ENCODE measurements at regions not wholly inside any gene's neighbourhood (a gene's known extent, or its start where the extent isn't known, plus 50 kb on each side); places are given as distances from the start of the nearest gene placed in this dataset.

DNA sequence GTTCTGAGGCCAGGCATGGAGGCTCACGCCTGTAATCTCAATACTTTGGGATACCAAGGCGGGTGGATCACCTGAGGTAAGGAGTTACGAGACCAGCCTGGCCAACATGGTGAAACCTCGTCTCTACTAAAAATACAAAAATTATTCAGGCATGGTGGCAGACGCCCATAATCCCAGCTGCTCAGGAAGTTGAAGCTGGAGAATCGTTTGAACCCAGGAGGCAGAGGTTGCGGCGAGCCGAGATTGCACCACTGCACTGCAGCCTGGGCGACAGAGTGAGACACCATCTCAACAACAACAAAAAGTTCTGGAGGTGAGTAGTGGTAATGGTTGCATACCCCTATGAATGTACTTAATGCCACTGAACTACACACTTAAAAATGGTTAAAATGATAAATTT lies 60.3 kb upstream of the SP4 start:
- DNase-seq = no peak

DNA sequence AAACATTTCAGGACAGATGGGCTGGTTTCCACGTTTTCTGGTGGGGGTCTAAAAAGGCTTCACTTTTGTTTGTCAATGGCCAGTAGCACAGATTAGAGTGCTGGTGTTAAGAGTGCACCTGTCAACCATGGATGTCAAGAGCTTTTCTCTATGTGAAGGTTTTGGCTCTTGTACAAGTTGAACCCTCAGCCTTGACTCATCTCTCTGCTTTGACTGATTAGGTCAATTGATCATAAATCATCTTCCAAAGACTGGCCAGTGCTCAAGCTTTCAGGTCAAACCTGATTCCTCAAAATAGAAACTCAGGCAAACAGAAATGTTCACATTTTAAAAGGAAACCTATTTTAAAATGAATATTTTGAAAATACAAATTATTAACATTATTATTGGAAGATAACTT lies 59.6 kb upstream of the SP4 start:
- DNase-seq = no peak

DNA sequence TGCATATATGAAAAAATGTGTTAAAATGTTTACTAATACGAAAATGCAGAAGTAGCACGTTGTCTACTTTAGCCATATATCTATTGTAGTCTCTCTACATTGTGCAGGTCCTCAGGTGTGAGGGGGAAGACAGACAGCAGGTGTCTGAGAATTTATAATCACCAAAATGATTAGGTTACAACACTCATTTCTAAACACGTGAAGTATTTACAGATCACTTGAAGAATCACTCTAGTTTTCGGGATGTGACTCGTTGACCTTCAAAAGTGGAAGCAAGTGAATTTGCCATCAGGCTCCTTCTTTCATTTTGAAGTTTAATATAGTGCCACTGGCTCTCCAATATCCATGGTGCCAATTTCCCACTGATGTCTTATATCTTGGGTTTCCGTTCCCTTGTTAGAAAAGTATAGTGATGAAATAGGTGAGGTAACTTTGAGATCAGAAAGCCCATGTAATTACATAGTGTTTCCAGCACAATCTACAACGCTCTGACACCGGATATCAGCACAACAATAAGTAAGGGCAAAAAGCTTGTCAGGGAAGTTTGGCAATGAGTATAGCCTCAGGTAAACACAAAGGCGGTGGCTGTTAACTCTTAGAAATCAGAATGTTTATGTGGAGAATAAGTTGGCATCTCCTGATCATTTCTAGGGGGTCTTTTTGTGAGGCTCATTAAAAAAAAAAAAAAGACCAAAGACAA lies 57.5 kb upstream of the SP4 start:
- DNase-seq = no peak

DNA sequence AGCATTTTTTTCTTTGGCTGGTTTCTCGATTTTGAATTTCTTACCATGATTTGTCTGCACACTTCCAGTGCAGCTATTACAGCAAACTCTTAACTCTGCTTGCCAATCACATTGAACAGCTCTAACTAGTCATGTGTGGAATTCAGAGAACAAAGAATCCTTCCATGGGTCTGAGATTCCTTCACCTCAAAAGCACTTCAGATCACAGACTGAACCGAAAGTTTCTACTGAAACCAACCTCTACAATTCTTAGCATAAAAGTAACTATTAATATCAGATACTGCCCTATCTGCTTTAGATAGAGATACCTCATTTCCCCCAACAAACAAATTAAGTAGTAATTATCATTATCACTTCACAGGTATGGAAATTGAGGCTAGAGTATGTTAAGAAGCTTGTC lies 56.5 kb upstream of the SP4 start:
- peak; percentile 31 for DNase-seq

DNA sequence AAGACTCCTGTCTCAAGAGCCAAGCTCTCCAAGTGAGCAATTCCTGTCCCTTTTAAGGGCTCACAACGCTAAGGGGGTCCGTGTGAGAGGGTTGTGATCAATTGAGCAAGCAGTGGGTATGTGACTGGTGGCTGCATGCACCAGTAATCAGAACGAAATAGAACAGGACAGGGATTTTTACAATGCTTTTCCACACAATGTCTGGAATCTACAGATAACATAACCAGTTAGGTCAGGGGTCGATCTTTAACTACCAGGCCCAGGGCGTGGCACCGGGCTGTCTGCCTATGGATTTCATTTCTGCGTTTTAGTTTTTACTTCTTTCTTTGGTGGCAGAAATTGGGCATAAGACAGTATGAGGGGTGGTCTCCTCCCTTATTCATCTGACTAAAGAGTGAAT lies 54.9 kb upstream of the SP4 start:
- DNase-seq = no peak

DNA sequence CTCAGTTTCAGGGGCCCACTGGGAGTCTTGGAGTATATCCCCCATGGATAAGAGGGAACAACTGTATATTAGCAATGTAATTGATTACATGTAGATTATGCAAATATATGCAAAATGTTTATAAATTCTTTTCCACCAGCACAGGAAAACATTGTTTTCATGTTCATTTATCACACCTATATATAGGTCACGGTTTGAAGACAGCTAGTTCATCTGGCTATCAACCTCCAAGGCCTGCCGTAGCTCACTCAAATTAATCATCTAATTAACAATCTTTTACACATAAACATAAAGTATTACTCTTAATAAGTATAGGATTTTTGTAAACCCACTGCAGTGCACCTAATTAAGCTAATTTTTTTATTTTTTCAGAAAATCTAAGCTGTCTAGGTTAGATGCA lies 53.7 kb upstream of the SP4 start:
- no peak for DNase-seq

DNA sequence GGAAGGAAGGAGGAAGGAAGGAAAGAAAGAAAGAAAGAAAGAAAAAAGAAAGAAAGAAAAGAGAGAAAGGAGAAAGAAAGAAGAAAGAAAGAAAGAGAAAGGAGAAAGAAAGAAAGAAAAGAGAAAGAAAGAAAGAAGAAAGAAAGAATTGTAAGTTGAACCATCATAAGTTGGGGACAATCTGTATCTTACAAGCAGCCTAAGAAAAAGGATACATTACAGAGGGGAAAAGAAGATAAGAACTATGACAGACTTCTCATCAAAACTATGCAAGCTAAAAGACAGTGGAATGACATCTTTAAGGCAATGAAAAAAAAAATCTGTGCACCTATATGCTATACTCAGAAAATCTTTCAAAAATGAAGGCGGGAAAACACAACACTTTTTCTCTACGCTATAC lies 50.3 kb upstream of the SP4 start:
- DNase-seq = no peak

All from retina (tissue), 1 donor.